HG02571 (cell line): ENCODE measurements at regions not wholly inside any gene's neighbourhood (a gene's known extent, or its start where the extent isn't known, plus 50 kb on each side); places are given as distances from the start of the nearest gene placed in this dataset.

Experiments used
- ATAC-seq: cut with Tn5 transposase; IDR thresholded peaks from one replicate; pipeline ENCODE4 v1.9.1; 2021; ENCODE audit warnings: mild to moderate bottlenecking, moderate library complexity; ENCODE audit not compliant: unreplicated experiment

DNA sequence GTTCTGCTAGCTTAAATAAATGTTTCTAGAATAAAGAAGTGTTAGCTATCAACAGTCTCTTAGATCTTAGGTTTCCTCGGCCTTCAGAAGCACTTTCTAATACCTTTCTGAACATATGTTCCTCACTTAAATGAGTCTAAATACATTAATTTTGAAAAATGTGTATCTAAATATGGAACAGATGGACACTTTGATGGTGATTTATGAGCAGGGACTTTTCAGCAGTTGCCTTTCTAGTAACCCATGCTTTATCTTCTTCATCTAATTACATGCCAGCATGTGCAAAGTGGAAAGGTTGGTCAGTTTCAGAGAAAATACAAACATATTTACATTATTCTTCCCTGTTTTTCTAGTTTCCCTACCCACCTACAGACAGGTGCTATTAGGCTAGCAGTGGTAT lies 797.0 kb upstream of the CHAC2 start:
- ATAC-seq = no peak

DNA sequence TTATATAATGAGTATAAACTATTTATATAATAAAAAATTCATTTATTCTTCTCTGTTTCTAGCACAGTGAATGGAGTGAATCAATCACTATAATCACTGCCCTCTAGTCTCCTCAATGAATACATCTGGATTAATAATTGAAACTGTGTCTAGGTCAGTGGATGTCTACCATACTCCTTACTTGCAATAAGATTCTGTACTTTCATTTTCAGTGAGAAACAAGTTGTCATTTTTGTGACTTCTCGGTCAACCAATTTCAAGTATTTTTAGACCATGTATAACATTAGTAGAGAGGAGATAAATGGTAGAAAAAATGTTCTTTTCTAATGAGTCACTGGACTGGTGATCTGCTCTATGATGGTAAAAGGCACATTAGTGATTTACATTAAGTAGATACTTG lies 799.6 kb upstream of the CHAC2 start:
- no peak for ATAC-seq

DNA sequence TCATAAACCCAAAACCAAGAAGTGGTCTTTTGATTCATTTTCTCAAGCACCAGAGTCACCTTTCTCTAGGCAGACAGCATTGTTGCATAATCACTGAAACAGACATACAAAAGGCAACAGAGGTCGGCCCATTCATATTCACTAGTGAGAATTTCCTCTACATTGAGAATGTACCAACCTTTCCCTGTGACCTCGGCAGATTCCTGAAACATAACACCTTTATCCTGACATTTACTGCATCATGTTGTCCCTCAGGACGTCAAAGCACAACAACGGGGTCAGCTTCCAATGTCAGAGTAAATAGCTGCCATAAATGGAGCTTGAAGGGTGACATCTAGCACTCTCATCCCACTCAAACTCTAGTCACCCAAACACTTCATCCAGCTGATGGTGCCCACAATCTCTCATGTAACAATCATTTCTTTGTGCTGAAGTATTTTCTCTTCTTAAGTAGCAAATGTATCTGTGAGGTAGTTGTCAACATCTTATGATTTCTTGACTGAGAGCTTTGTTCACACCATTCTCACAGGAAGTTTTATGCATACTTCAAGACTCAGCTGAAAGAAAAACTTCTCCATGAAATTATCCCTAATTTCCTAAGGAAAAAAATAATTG lies 802.6 kb upstream of the CHAC2 start:
- no peak for ATAC-seq

DNA sequence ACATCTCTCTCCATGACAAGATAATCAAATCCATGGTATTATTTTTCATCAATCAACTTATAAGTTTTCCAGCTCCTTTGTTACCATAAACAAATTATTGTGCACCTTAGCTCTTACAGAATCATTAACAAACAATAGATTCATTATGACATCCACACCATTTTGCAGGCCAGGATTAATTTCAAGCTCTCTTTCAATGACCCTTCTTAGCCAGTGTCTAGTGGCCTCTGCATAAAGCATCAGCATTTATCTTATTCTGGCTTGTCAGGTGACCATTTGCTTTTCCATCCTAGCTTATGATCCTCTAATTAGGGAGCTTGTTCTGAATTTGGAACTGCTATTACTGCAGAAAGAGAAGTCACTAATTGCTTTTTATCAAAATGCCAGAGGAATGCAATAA lies 806.2 kb upstream of the CHAC2 start:
- no peak for ATAC-seq

DNA sequence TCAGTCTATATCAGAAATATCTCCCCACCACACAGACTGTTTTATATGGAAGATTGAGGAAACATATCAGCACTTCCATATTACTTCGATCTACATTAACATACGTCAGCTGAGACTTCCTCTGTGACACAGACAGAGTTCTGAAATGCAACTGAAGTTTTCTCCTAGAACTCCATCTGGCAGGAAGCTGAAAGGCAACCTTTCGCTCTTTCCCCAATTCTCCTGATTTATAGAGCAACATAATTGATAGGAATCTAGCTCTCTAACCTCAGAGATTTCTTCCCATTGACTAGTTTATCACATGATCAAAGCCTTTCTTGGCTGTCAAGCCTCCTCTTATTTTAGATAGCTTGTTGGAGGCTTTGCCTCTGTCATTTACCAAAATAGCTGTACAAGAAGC lies 806.7 kb upstream of the CHAC2 start:
- ATAC-seq = no peak

DNA sequence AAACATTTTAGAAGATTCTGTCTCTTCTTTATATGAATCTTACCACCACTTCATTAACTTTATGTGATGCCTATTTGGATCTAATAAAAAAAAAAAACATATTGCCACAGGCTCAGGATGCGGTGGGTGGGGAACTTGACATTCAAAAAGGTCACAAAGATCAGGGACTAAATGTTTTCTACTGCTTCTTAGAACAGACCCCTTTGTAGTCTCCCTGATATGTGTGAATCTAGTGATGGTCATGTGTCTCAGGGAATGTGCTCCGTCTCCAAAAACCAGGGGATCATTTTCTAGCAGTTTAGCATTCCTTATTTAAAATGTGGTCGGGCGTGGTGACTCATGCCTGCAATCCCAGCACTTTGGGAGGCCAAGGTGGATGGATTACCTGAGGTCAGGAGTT lies 807.8 kb upstream of the CHAC2 start:
- ATAC-seq = no peak

DNA sequence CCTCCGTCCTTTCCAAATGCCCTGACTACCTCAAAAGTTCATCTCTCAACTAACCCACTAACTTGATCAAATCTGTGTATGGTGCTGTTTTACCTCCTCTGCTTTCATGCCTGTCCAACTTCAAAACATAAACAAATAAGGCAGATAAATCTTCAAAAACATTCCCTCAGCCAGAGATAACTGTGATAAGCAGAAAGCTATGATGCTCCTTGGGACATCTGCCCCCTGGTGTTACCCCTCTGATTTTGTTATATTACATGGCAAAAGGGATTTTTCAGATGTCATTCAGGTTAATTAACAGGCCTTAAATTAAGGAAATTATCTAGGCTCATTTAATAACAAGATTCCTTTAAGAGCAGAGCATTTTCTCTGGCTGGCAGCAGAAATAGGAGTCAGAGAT lies 810.8 kb upstream of the CHAC2 start:
- ATAC-seq = no peak

DNA sequence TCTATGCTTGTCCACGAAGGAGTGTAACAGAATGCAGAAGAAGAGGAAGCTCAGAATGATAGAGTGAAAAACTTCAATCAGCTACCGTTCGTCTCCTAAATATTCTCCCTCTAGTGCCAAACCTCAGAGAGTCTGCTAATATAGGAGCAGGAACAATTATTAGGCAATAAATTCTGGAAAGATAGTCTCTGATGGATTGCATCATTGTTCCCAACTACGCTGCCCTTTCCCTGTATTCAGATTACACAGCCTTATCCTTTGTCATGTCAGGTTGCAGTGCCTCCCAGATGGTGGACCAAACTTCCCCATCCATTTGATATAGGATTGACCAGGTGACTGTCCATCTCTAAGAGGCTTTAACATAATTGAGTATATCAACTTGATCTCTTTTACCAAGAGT lies 811.5 kb upstream of the CHAC2 start:
- ATAC-seq = no peak

DNA sequence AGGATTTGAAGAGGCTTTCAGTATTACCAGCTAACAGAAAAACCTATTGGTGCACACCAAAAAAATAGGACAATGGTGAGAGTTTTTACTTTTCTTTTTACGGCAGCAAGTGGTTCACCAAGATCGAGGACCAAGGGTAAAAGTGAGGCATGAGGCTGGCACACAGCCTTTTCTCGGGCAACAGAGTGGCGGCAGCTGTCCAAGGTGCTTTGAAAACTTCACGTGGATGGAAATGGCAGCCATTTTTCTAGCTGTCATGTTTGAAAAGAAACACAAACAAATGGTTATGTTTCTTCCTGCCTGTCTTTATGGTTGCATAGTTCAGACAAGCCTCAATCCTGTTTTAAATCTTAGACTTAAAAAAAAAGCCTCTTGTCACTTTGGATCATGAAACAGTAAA lies 812.5 kb upstream of the CHAC2 start:
- ATAC-seq = no peak

DNA sequence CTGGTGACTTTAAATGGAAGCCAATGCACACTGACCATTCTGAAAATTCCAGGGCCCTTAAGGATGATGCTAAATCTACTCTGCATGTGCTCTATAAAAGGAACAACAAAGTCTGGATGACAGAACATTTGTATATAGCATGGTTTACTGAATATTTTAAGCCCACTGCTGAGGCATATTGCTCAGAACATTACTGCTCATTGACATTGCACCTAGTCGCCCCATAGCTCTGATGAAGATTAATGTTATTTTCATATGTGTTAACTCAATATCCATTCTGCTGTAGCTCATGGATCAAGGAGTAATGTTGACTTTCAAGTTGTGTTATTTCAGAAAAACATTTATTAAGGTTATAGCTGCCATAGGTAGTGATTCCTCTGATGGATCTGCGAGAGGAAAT lies 827.5 kb upstream of the CHAC2 start:
- no peak for ATAC-seq

DNA sequence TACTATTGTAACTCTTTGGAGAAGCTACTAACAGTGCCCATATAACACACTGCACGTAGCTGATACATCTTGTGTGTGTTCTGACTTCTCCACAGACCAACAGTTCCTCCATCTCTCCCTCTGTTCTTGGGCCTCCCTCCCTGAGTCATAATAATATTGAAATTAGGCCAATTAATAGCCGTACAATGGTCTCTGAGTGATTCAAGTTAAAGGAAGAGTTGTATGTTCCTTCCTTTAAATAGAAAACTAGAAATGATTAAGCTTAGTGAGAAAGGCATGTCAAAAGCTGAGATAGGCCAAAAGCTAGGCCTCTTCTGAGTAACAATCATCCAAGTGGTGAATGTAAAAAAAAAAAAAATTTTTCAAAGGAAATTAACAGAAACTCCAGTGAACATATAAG lies 828.4 kb upstream of the CHAC2 start:
- no peak for ATAC-seq

DNA sequence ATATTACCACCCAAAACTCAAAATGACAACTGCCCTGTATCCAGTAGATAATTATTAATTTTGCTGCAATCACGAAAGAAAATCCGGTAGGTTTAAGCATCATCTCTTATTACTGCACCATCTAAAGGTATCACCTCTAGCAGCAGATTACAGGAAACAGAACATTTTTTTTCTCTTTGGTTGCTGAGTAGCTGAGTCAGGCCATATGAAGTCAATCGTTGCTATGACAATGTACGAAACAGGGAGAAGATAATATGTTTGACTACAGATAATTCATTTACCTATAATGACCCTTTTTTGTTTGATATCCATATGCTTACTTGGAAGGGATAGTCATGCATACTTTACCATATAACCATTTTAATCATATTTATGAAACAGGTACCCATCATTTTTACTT lies 831.6 kb upstream of the CHAC2 start:
- no peak for ATAC-seq

DNA sequence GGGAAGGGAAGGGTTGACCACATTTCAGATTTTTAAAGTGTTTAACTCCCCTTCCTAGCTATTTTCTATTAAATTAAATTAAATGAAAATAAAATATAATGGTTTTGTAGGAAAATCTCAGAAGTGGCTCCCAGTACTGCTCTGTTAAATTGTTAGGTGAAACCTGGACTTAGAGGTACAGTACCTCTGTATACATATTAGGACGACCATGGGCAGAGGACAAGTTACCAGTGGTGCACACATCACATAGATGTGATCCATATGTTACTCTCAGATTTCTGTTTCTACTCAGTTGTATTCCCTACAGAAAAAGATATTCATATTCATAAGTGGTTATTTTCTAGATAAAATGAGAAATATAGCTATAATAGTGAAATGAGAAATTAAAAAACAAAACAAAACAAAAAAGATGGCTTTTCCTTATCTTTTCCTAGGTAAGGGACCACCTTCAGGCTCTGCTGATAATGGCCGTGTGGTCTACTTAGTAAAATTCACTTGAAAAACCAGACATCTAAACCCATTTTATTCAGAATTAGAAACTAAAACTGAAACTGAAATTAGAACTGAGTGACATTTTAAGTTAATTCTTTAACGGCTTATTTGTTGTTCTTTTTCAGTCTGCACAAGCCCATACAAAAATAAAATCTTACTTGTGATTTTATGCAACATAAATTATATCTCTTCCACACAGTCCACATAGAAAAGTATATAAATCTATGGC lies 832.5 kb upstream of the CHAC2 start:
- ATAC-seq = no peak

DNA sequence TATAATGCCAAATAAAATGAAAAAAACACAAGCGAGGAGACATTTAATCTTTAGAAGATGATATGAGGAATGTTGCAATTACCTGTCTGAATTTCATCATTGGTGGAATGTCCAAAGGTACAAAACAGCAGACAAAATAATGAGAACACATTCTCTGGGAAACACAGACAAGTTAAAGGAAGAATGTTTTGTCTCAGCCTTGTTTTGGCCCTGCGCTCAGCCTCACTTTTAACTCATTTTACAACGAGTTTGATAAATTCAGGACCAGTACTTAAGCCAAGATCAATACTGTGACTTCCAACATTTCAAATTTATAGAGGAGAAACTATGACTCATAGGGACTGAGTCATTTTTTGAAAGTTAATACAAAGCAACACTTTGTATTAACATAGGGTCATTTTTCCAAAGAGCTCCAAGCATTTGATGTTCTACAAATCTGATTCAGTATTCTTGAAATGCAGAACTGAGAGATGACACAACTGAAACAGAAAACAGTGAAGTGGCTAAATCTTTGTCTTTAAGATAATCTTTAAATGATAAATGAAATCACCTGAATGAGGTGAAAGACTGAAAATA lies 833.2 kb upstream of the CHAC2 start:
- no peak for ATAC-seq

DNA sequence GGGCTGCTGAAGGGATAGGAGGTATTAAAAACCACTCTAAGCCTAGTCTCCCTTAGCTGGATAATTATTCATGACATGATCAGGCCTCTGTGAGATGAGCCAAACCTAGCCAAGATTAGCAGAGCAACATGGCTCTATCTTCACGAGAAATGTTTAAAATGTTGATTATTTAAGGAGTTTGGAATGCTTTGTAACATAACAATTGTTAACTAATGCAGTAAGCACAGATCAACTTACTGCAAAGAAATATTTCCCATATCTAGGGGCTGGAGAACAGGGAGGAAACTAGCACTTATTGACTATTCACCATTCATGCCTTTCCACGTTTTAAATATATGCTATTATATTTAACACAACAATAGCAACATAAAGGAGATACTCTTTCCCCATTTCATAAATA lies 833.7 kb upstream of the CHAC2 start:
- no peak for ATAC-seq

DNA sequence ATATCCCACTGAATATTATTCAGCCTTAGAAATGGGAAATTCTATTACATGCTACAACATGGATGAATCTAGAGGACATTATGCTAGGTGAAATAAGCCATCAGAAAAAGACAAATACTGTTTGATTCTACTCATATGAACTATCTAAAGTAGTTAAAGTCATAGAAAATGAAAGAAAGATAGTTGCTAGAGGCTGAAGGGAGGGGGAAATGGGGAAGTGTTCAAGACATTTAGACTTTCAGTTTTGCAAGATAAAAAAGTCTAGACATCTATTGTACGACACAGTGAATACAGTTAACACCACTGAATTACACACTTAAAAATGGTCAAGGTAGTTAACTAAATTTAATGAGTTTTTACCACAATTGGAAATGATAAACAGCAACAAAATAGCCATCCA lies 835.9 kb upstream of the CHAC2 start:
- peak; percentile 50 for ATAC-seq

DNA sequence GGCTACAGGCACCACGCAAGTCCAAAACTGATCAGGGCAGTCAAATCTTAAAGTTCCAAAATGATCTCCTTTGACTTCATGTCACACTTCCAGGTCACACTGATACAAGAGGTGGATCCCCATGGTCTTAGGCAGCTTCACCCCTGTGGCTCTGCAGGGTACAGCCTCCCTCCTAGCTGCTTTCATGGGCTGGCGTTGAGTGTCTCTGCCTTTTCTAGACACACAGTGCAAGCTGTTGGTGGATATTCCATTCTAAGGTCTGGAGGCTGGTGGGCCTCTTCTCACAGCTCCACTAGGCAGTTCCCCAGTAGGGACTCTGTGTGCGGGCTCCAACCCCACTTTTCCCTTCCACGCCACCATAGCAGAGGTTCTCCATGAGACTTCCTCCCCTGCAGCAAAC lies 838.2 kb upstream of the CHAC2 start:
- no peak for ATAC-seq

DNA sequence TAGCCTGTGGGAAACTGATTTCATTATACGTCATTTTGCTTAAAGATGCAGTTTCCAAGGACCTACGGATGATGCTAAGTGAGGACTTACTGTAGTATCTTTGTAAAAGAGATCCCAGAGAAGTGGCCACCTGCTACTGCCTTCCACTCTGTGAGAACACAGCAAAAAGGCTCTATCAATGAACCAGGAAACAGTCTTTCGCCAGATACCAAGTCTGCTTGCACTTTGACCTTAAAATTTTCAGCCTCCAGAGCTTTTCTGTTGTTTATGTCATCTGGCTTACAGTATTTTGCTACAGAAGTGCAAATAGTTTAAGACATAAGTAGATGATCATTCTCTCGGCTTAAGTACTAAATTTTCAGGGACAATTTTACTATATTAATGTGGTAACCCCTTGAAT lies 847.9 kb upstream of the CHAC2 start:
- ATAC-seq = no peak

DNA sequence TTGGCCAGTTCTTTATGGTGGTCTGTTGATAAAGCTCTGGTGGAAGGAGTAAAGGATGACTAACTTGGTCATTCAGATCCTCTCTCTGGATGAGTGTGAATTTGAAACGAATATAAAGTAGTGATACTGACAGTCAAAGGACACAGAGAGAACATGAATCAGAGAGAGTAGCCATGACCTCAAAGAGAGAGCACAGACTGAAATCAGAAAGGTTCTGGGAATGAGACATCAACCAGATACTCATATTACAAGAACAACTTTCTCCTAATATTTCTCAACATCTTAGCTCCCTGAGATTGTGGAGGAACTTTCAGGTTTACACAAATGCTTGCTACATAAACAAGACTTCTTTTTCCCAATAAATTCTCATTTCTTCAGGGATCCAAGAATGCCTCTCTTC lies 849.1 kb upstream of the CHAC2 start:
- no peak for ATAC-seq

DNA sequence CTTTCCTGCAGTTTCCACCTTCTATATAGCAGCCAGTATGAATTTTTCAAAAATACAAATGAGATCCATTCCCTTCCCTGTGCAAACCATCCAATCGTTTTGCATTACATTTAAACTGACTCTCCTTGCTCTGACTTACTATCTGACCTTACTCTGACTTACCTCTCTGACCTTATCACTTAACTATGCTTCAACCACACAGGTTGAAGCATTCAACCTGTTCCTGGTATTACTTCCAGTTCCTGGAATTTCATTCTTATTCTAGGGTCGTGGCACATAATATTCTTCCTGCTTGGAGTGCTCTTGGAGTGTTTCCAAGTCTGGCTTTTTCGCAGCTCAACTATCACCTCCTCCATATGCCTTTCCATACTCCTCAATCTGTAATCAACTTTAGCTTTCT lies 850.6 kb upstream of the CHAC2 start:
- ATAC-seq = no peak

DNA sequence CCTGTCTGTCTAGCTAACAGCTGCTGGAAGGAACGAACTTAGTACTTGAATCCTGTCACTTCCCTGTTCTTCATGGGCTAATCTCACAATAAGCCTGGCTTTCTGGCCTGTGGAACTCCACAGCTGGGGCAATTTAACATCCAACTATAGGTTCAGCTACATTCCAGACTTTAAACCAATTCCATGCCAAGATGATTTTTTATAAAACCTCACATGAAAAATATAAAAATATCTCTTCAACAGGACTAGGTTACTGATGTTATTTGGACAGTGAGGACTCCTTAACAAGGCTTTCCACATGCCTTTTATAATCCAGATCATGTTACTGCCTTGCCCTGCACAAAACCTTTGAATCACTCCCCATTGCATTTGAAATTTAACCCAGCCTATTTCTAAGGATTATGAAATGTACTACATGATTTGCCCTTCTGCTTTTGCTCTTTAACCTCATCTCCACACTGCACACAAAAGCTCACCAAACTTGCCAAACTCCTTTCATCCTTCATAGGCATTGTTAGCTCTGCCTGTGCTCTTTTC lies 863.2 kb upstream of the CHAC2 start:
- ATAC-seq = no peak

DNA sequence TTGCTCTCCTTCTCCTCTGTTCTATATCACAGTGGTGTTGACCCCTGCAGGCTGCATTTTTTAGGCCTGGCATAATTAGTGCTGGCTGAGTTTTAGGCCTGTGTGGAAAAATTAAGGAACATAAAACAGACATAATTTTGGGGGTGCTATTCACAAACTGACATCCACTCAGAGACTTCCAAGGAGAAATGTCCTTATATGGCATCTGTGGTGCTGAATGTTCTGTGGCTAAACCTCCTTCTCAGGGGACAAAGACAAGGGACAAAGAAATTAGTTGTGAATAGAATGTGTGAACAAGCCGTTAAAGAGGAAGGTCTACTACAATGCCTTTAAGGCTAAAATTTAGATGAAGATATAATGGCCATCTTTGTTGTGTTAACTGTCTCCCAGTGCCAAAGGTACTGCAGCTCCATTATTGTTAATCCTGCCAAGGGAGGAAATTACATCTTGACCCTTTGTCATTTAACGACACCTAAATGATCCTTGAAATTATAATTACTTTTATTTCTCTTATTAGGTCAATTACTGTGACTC lies 870.0 kb upstream of the CHAC2 start:
- no peak for ATAC-seq
